CD4-positive, alpha-beta T cell treated with Interleukin-21 for 1 hour (primary cell): ENCODE measurements at regions not wholly inside any gene's neighbourhood (a gene's known extent, or its start where the extent isn't known, plus 50 kb on each side); places are given as distances from the start of the nearest gene placed in this dataset.
"Not testable (repeated sequence)": the region's sequence is repeated elsewhere in the genome, so short reads cannot be mapped to it uniquely, and the experiment has no call there.

Source experiments
- DNase-seq: peaks from one replicate; pipeline ENCODE4 v3.0.0-alpha.2; 2020

DNA sequence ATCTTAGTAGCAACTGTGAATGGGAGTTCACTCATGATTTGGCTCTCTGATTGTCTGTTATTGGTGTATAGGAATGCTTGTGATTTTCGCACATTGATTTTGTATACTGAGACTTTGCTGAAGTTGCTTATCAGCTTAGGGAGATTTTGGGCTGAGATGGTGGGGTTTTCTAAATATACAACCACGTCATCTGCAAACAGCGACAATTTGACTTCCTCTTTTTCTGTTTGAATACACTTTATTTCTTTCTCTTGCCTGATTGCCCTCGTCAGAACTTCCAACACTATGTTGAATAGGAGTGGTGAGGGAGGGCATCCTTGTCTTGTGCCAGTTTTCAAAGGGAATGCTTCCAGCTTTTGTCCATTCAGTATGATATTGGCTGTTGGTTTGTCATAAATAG, 1883.1 kb upstream of the TENM3 start:
- DNase-seq, result not testable (repeated sequence)

DNA sequence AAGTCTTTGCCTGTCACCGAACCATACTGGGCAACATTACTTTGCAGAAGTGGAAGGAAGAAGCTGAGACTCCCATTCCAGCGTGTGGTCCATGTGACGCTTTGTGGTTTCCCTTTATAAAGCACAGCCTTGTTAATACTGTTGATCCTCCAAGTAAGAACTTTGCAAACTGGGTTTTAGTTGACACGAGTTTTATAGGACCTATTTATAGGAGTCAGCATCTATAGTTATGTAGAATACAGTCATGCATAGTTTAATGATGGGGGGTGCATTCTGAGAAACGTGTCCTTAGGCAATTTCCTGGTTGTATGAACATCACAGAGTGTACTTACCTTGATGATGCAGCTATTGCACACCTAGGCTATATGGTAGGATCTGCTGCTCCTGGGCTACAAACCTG, 1879.4 kb upstream of the TENM3 start:
- no peak for DNase-seq

- DNase-seq, result no peak
Observed at GRCh38 chr4:180372691-180373090, 1870.5 kb upstream of the TENM3 start.

GRCh38 chr4:180377741-180378140, 1865.5 kb upstream of the TENM3 start:
- DNase-seq, result no peak

DNA sequence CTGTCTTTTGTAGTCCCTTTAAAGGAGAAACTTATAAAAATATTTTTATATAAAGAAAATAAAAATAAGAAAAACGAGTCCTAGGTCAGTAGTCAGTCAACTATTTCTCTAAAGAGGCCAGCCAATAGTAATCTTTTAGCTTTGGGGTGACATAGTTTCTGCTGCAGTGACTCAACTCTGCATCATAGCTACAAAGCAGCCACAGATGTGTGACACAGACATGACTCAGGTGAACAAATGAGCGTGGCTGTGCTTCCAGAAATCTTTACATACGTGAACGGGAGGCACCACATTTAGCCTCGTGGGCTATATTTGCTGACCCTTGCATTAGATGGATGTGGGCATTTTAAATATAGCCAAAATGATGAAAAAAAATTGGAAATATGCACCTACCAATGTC, 1862.5 kb upstream of the TENM3 start:
- no peak for DNase-seq

DNA sequence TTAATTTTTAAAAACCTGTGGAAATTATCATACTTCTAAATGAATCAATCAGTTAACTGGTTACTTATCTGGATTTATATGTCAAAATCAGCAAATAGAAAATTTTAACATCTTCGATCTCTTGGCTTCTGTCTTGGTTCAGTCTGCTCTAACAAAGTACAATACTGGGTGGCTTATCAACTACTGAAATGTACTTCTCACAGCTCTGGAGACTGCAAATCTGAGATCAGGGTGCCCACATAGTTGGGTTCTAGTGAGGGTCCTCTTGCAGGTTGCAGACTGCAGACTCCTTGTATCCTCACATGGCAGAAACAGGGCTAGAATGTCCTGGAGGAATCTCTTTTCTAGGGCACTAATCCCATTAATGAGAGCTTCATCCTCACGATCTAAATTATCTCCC, 1851.6 kb upstream of the TENM3 start:
- DNase-seq, result no peak

- no peak for DNase-seq
Observed at GRCh38 chr4:180394312-180394711, 1848.9 kb upstream of the TENM3 start.

DNA sequence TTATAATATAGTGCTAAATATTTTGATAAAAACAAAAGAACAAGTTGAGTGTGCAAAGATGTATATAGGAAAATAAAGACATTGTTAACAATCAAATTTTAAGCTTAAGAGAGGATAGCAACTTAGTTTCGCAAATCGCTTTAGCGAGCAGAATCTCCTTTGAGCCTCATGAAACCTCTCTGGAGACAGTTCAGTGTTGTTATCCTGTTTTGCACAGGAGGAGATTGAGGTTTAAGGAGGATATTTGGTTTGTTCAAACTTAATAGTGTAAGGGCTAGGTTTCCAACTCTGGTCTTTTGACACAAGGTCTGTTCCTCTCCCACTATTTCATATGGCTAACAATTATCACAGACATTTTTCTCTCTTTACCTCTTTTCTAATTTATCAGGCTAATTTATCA, 1848.5 kb upstream of the TENM3 start:
- no peak for DNase-seq

- no peak for DNase-seq
Observed at GRCh38 chr4:180398564-180398963, 1844.6 kb upstream of the TENM3 start.

DNA sequence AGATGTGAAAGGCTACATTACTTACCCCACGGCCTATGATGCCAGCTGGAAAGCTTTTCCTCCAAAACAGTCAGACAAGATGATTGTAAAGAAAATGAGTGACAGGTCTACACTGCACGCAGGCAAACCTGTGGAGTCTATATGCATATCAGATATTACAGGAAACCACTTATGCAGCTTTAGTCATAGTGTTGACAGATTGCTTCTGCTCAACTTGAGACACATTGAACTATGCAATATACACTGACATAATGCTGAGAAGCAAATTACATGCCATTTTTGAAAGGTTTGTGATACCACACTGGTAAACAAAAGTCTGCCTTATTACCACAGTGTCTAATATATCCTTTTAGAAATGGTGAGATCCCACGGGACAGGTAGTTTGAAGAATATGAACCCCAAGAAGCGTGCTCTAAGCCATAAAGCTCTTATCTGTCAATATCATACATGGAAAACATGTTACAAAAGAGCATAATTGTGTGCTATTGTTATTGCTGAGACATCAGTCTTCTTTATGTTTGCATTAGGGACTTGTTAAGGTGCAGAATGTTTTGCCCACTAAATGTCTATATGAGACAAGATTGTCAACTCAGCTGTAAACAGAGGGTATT, 1835.8 kb upstream of the TENM3 start:
- DNase-seq, result no peak

DNA sequence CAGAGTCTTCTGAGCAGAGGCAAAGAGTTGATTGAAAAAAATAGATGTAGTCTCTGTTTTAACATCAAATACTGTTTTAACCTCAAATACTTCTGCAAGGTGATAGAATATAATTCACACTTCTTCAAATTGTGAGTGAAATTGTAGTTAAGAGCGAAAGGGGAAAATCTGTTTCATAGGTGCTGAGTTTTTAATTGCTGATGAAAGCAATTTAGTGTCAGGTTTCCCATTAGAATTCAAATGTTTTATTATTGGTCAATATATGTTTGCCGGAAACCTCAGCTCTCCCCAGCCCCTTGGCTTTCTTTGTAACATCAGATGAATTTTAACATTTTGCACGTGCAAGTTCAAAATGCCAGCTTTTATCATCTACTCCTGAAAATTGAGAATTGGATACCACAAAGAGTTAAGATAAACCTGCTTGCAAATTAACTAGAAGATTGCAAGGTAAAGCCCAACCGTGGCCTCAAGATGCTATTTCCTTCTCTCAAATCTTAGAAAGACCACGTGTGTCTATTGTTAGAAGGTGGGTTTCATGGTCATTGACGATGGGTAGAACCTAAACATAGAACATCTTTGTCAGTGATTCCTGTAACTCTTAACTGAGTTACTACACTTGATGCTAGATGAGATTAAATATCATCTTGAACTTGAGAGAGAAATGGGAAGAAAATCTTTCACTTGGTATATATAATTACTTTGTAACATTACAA, 1824.2 kb upstream of the TENM3 start:
- DNase-seq, result no peak

DNA sequence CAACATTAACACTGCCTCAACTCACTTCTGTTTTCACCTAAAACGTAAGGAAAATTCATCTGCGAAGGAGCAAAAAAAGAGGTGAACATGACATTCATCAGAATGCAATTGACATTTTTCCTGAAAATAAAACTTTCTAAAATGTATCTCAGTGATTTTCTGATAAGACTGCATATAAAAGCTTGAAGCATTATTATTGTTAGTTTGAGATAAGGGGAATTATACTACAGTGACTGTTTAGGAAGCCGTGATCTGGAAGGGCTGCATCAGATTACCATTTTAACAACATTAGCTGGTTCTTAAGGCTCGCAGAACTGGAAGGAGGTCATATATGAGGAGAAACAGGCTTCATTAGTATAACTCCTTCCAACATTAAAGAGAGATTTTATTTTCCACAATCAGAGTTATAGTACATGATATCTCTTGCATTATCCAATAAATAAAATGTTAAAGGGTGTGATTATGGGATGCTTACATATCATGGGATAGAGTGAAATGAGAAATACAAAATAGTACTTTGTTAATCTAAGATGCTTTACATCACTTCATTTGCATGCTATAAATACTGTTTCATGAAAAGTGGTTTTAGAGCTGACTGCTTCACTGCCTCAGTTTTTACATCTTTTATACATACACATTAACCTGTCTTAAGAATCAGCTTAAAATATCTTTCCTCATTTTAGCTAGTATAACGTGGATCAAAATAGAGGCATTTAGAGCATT, 1820.1 kb upstream of the TENM3 start:
- no peak for DNase-seq

GRCh38 chr4:180423712-180424057, 1819.5 kb upstream of the TENM3 start:
- no peak for DNase-seq

GRCh38 chr4:180426938-180427337, 1816.3 kb upstream of the TENM3 start:
- no peak for DNase-seq

DNA sequence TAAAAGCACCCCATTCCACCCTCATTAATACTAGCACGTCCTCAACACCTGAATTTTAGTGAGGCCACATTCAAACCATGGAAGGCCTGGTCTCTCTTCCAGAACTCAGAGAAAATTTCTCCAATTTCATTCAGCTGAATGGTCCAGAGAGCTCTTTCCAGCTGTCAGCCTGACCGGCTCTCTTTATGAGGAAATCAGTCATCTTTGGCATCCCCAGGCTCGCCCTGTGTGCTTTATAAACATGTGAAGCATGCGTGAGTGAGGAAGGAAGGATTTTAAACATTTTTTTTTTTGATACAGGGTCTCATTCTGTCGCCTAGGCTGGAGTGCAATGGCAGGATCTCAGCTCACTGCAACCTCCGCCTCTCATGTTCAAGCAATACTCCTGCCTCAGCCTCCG, 1812.9 kb upstream of the TENM3 start:
- DNase-seq, result no peak

DNA sequence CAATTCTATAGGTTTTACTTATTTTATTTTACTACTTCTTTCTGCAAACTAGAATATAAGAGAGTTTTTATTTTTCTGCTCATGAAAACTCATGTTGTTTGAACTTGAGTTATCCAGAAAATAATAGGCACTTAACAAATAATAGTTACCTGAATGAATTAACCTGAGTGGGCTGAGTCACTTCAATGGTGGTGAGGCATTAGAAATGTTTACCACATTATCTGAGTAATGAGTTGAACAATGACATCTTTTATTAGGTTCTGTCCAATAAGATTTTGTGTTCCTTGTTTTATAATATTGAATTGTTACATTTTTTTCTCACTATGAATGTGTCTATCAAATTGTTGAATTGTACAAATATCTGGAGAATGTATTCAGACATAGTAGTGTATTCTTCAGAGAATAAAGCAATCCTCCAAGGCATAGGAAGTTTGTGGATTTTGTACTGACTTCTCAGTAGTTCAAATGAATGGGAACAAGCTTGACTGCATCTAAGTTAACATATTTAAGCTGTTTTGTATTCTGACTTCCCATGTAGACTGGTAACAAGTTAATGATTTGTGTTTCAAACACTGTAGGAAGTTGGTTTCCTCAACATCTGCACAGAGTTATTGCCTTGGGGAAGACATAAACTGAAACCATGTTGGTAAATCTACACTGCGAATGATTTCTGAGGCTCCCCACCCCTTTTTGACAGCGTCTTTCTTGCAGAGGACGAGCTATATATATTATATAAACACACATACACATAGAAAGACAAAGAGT, 1808.9 kb upstream of the TENM3 start:
- DNase-seq, result no peak

- DNase-seq, result no peak
Observed at GRCh38 chr4:180436361-180436760, 1806.8 kb upstream of the TENM3 start.

DNA sequence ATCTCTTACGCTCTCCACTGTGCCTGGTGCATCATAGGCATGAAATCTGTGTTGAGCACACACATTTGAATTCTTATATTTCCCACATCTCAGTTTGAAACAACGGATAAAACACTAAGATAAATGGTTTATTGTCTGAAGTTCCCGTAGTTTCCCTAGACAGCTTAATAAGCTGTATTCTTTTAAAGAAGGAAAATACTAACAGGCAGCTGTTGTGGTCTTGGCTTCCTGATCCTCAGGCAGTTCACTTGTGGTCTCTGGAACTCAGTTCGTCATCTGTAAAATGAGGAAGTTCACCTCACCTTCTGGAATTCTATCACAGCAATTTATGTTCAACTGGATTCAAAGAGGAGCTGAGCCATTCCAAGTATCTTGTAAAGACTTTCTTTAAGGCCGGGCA, 1805.6 kb upstream of the TENM3 start:
- no peak for DNase-seq

DNA sequence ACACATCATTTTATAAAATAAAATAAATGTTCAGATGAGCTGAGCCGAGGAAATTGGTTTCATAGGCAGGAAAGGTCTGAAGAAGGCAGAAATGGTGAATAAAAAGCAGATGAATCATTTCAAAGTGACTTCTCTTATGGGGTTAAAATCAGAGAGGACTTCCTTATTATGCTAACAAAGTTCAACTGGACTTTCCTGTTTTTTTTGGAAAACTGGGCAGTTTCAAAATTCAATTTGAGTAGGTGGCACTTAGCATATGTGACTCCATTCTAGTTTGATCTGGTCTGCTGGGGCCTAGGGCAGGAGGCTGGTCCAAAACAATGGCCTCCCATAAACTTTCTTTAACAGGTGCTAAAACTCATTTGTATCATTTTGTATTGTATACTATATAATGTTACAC, 1794.9 kb upstream of the TENM3 start:
- no peak for DNase-seq

- no peak for DNase-seq
Observed at GRCh38 chr4:180449395-180449956, 1793.7 kb upstream of the TENM3 start.

GRCh38 chr4:180455226-180455625, 1788.0 kb upstream of the TENM3 start:
- DNase-seq, result no peak

DNA sequence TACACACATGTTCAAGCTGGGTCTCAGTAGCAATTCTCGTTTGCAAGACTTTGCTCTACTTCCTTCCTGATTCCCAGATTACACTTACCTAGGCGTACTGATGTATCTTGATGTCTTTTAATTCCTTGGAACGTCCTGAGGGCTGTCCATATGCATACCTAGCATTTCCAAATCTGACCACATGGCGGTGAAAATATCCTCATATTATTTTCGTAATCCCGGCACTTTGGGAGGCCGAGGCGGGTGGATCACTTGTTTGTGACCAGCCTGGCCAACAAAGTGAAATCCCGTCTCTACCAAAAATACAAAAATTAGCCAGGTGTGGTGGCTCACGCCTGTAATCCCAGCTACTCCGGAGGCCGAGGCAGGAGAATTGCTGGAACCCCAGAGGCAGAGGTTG, 1786.3 kb upstream of the TENM3 start:
- DNase-seq, result no peak

- DNase-seq, result no peak
Observed at GRCh38 chr4:180462116-180462515, 1781.1 kb upstream of the TENM3 start.
